ENCODE measurements at regions not wholly inside any gene's neighbourhood (a gene's known extent, or its start where the extent isn't known, plus 50 kb on each side); places are given as distances from the start of the nearest gene placed in this dataset.

- in situ Hi-C loops (cut with HindIII; ENCODE audit: low sequenced_read_pairs): no loop called here
Measured at GRCh38 chr15:70509282-70509662, 254.1 kb downstream of the UACA start.

GRCh38 chr15:70508561-70509281, 254.6 kb downstream of the UACA start:
- in situ Hi-C loops (cut with HindIII; ENCODE audit: low sequenced_read_pairs): no loop called here

GRCh38 chr15:70507772-70508371, 255.5 kb downstream of the UACA start:
- in situ Hi-C loops (cut with HindIII; ENCODE audit: low sequenced_read_pairs): no loop called here

- in situ Hi-C loops (cut with HindIII; ENCODE audit: low sequenced_read_pairs): no loop called here
Measured at GRCh38 chr15:70505936-70506912, 257.1 kb downstream of the UACA start.

GRCh38 chr15:70505411-70505919, 257.9 kb downstream of the UACA start:
- in situ Hi-C loops (cut with HindIII; ENCODE audit: low sequenced_read_pairs): no loop called here

- in situ Hi-C loops (cut with HindIII; ENCODE audit: low sequenced_read_pairs): no loop called here
Measured at GRCh38 chr15:70504988-70505387, 258.4 kb downstream of the UACA start.

GRCh38 chr15:70504299-70504951, 258.9 kb downstream of the UACA start:
- in situ Hi-C loops (cut with HindIII; ENCODE audit: low sequenced_read_pairs): no loop called here

- in situ Hi-C loops (cut with HindIII; ENCODE audit: low sequenced_read_pairs): no loop called here
Measured at GRCh38 chr15:70503798-70504298, 259.5 kb downstream of the UACA start.

- in situ Hi-C loops (cut with HindIII; ENCODE audit: low sequenced_read_pairs): no loop called here
Measured at GRCh38 chr15:70503073-70503745, 260.1 kb downstream of the UACA start.

- in situ Hi-C loops (cut with HindIII; ENCODE audit: low sequenced_read_pairs): no loop called here
Measured at GRCh38 chr15:70502529-70502928, 260.8 kb downstream of the UACA start.

GRCh38 chr15:70501849-70502248, 261.5 kb downstream of the UACA start:
- in situ Hi-C loops (cut with HindIII; ENCODE audit: low sequenced_read_pairs): no loop called here

- in situ Hi-C loops (cut with HindIII; ENCODE audit: low sequenced_read_pairs): no loop called here
Measured at GRCh38 chr15:70501121-70501727, 262.1 kb downstream of the UACA start.

- in situ Hi-C loops (cut with HindIII; ENCODE audit: low sequenced_read_pairs): no loop called here
Measured at GRCh38 chr15:70499791-70500190, 263.6 kb downstream of the UACA start.

GRCh38 chr15:70498096-70498626, 265.2 kb downstream of the UACA start:
- in situ Hi-C loops (cut with HindIII; ENCODE audit: low sequenced_read_pairs): no loop called here

GRCh38 chr15:70497661-70498060, 265.7 kb downstream of the UACA start:
- in situ Hi-C loops (cut with HindIII; ENCODE audit: low sequenced_read_pairs): no loop called here

- in situ Hi-C loops (cut with HindIII; ENCODE audit: low sequenced_read_pairs): no loop called here
Measured at GRCh38 chr15:70495991-70496599, 267.3 kb downstream of the UACA start.

- in situ Hi-C loops (cut with HindIII; ENCODE audit: low sequenced_read_pairs): no loop called here
Measured at GRCh38 chr15:70494852-70495571, 268.3 kb downstream of the UACA start.

- in situ Hi-C loops (cut with HindIII; ENCODE audit: low sequenced_read_pairs): no loop called here
Measured at GRCh38 chr15:70494517-70494851, 268.9 kb downstream of the UACA start.

Data from endothelial cell of hepatic sinusoid (primary cell).